Kidney (tissue), 13 donors: ENCODE measurements at regions not wholly inside any gene's neighbourhood (a gene's known extent, or its start where the extent isn't known, plus 50 kb on each side); places are given as distances from the start of the nearest gene placed in this dataset.

Experiments used
- DNase-seq, 5 donors: peaks; one replicate each; pipeline ENCODE4 v3.0.0-alpha.2; 2013 to 2020
- FAIRE-seq: peaks from 2 replicates; lab custom pipeline; 2012; peaks lifted over from hg19 to GRCh38; lab: Jason Lieb, UNC
- H3K27ac ChIP-seq, 2 donors: one replicate each; pipeline ENCODE4 v1.7.0; 2013; ENCODE audit warnings: low read depth in 2 of 2, low read length in 2 of 2, inconsistent platforms in 1 of 2
- H3K27me3 ChIP-seq: one replicate; pipeline ENCODE4 v1.7.1; 2013; ENCODE audit warnings: low read length, inconsistent platforms; ENCODE audit not compliant: control insufficient read depth, insufficient read depth
- H3K36me3 ChIP-seq, 3 donors: one replicate each; pipeline versions ENCODE4 v1.7.0 to v1.7.1; 2013; ENCODE audit warnings: low read length in 3 of 3, control low read depth in 1 of 3, inconsistent platforms in 1 of 3; ENCODE audit not compliant: insufficient read depth in 3 of 3, control insufficient read depth in 2 of 3
- H3K4me1 ChIP-seq, 3 donors: one replicate each; pipeline versions ENCODE4 v1.7.0 to v1.7.1; 2013; ENCODE audit warnings: low read length in 3 of 3, inconsistent platforms in 1 of 3, low read depth in 1 of 3; ENCODE audit not compliant: control insufficient read depth in 2 of 3, insufficient read depth in 2 of 3
- H3K4me3 ChIP-seq, 3 donors: one replicate each; pipeline versions ENCODE4 v1.7.0 to v1.8.1; 2013; ENCODE audit warnings: low read length in 3 of 3, control low read depth in 1 of 3, inconsistent platforms in 1 of 3
- H3K9ac ChIP-seq, 3 donors: one replicate each; pipeline versions ENCODE4 v1.7.0 to v1.7.1; 2013; ENCODE audit warnings: low read length in 3 of 3, control low read depth in 1 of 3, inconsistent platforms in 1 of 3
- H3K9me3 ChIP-seq, 3 donors: one replicate each; pipeline versions ENCODE4 v1.7.0 to v1.7.1; 2013; ENCODE audit warnings: low read length in 3 of 3, control low read depth in 1 of 3, inconsistent platforms in 1 of 3; ENCODE audit not compliant: control insufficient read depth in 2 of 3, insufficient read depth in 1 of 3
- CTCF ChIP-seq: IDR thresholded peaks from 3 replicates; pipeline ENCODE4 v1.5.1; 2012; ENCODE audit warnings: mild to moderate bottlenecking, moderate library complexity, borderline replicate concordance; ENCODE audit not compliant: insufficient read depth; ENCODE audit errors: extremely low read depth
- intact Hi-C: fragments of 100-400 bp; cut with DNase I; formaldehyde crosslinking; loops from one replicate; pipeline ENCODE4 v1.11.1; 2022
- donor health status: control.
- donor health status: control.
- donor health status: control.
- donor health status: control.
- donor health status: control.
- donor health status: DM: yes; HTN: yes; CAD: no.
- donor health status: Normal renal cell carcinoma (clear cell type).

DNA sequence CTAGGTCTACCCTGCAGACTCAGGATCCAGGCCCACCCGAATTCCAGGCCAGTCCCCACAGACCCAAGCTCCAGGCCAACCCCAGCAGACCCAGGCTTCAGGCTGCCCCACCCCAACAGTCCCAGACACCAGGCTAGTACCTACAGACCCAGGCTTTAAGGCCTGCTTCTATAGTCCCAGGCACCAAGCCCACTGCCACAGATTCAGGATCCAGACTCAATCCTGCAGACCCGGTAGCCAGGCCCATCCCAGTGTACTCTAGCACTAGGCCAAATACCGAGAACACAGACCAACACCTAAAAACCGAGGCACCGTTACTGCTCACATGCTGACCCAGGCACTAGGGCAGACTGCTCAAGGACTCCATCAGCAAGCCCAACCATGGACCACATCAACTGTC lies 862.3 kb downstream of the UQCRFS1 start:
- Histone ChIP-seq H3K27ac (no peak overlapping the region), H3K36me3 (no peaks in the 10 kb centered on the region), H3K9ac (no peak overlapping the region), H3K4me3 (no peak overlapping the region), H3K4me1 (no peaks in the 10 kb centered on the region), H3K9me3 (peaks cover 0 to 7% (median 0%) of the 10 kb centered on the region in 3 donors), H3K27me3 (no peaks in the 10 kb centered on the region)
- no peak for DNase-seq
- no peak for TF ChIP-seq CTCF
- no peak for FAIRE-seq
- intact Hi-C loops = no loop called here

DNA sequence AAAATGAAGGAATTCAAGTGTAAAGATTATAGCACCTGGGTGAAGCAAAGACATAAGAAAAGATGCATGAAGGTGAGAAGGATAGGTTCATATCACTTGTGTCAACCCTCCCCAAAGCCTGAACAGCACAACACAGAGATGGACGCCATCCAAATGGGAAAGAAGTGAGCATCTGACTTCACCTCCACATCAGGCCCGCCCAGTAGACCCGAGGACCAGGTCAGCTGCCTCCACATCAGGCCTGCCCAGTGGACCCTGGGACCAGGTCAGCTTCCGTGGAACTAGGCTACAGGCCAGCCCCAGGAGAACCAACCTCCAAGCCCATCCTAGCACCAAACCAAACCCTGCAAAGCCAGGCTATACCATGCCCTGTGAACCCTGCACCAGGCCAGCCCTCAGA lies 862.9 kb downstream of the UQCRFS1 start:
- Histone ChIP-seq H3K27ac (no peak overlapping the region), H3K9ac (no peak overlapping the region), H3K36me3 (no peaks in the 10 kb centered on the region), H3K27me3 (no peaks in the 10 kb centered on the region), H3K9me3 (peaks cover 0 to 7% (median 0%) of the 10 kb centered on the region in 3 donors), H3K4me3 (no peak overlapping the region), H3K4me1 (no peaks in the 10 kb centered on the region)
- intact Hi-C loops = no loop called here
- FAIRE-seq = no peak
- DNase-seq = no peak
- no peak for TF ChIP-seq CTCF

DNA sequence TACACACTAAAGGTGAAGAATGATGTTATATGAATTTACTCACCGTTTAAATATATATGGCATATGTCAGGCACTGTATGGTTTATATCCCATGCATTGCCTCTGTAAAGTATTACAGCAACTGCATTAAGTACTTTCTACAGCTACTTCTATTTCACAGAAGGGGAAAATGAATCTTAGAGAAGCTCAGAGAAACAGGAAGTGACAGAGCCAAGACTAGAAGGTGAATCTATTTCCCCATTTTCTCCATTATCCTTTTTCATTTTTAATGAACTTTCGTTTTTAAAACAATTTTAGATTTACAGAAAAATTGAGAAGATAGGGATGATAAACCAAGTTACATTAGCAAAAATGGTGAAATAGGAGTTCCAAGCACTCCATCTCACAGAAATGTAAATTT lies 863.3 kb downstream of the UQCRFS1 start:
- intact Hi-C loops = no loop called here
- no peak for FAIRE-seq
- H3K9ac ChIP-seq = no peak overlapping the region

More for the DNA sequence above, 863.3 kb downstream of the UQCRFS1 start:
- H3K4me1 ChIP-seq = no peaks in the 10 kb centered on the region
- no peak overlapping the region for H3K4me3 ChIP-seq
- H3K27me3 ChIP-seq = no peaks in the 10 kb centered on the region
- no peak overlapping the region for H3K27ac ChIP-seq
- peaks cover 0 to 7% (median 0%) of the 10 kb centered on the region in 3 donors for H3K9me3 ChIP-seq
- H3K36me3 ChIP-seq = no peaks in the 10 kb centered on the region
- no peak for DNase-seq
- TF ChIP-seq CTCF = no peak
